HK-2 (cell line): ENCODE measurements at regions not wholly inside any gene's neighbourhood (a gene's known extent, or its start where the extent isn't known, plus 50 kb on each side); places are given as distances from the start of the nearest gene placed in this dataset.
"Not testable (repeated sequence)": the region's sequence is repeated elsewhere in the genome, so short reads cannot be mapped to it uniquely, and the experiment has no call there.

Experiments
- DNase-seq: peaks from one replicate; pipeline ENCODE4 v3.0.0-alpha.2; 2018; ENCODE audit not compliant: unreplicated experiment

DNA sequence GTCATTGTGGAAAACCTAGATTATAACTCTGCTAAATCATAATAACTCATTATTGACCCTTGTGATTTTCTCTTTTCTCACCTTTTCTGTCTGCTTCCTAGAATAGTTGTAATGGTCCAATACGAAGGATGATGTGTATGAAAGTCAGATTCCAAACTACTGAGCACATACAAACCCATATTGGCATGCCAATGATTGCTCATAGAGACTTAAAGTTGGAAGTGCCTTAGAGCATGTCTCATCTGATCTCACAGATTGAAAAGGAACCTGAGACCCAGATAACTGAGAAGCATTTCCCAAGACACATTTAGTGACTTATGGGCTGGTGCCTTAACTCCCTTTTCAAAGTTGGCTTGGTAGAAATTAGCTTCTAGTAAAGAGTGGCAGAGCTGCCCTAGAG, 594.3 kb downstream of the REEP3 start:
- DNase-seq, result no peak

GRCh38 chr10:64115908-64116643, 594.9 kb downstream of the REEP3 start:
- no peak for DNase-seq

GRCh38 chr10:64116707-64117106, 595.5 kb downstream of the REEP3 start:
- no peak for DNase-seq

GRCh38 chr10:64118736-64119135, 597.5 kb downstream of the REEP3 start:
- no peak for DNase-seq

GRCh38 chr10:64120301-64120980, 599.2 kb downstream of the REEP3 start:
- DNase-seq, result not testable (repeated sequence)

- DNase-seq, result no peak
These were observed 609.0 kb downstream of the REEP3 start for GRCh38 chr10:64130152-64130551.

- no peak for DNase-seq
These were observed 613.5 kb downstream of the REEP3 start for GRCh38 chr10:64134676-64135075.

DNA sequence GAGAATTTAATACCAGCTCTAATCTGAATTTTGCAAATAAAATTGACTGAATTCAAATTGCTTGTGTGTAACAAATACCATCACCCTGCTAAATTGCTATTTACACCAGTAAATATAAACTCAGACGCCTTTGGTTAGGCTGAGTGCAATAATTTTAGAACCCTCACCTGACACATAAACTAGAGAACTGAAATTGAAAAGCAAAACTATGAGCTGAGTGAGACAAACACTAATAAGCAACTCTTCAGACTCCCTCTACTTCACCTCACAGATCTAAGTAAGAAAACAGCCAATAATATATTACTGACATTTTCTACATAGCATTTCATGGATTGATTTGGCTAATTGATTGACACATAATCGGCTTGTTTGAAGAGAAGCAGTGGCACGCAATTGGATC, 621.2 kb downstream of the REEP3 start:
- DNase-seq, result no peak

DNA sequence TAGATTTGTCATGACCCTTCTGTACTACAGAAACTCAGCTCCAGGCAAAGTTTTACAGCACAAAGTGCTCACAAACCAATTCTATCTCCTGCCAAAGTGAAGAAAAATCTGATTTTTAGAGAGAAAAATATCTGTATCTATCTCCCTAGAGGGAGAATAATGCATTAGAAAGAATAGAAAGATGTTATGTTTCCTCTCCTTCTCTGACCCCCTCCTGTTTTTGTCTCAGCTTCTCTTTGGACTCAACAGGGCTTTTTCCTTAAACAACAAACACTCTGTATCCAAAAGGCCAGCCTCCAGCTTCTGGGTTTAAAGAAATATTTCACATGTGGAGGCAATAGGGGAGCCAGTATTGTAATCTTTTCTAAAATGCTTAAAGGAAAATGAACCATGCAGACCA, 627.4 kb downstream of the REEP3 start:
- no peak for DNase-seq

DNA sequence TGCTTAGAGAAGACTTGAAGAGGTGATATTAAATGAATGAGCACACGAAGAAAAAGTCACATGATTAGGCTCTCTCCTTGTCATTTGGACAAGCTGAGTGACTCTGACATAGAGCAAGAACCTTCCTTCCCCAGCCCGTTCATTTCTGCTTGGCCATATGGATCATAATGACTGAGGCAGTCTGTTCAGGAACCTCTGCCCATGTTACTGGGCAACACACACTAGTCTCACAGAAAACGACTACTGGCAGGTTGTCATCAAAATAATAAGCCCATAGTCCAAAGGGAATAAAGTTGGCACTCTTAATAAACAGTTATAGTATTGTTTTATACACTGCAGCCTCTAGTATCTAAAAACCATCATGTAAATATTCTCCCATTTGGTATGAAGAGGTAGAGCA, 635.0 kb downstream of the REEP3 start:
- no peak for DNase-seq

- DNase-seq, result no peak
These were observed 637.4 kb downstream of the REEP3 start for GRCh38 chr10:64158551-64158950.

- no peak for DNase-seq
These were observed 639.0 kb downstream of the REEP3 start for GRCh38 chr10:64159910-64160872.

DNA sequence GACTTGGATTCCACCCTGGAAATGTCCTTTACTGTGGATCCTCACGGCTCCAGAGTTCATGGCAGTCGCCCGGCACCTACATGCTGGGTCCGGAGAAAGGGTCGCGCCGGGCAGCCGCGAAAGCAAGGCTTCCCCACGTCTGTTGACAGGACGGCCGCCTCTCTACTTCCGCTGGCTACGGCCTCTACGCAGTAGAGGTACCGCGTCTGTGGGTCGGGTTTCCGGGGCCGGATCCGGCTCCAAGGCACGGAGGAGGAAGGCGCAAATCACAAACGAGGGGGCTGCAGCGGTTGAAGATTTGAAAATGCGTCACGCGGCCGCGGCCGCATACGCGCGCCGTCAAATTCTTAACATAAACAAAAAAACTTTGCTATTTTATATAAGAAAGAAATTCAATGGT, 649.6 kb downstream of the REEP3 start:
- DNase-seq, result no peak

GRCh38 chr10:64173826-64174225, 652.6 kb downstream of the REEP3 start:
- no peak for DNase-seq

GRCh38 chr10:64174666-64175255, 653.6 kb downstream of the REEP3 start:
- no peak for DNase-seq

DNA sequence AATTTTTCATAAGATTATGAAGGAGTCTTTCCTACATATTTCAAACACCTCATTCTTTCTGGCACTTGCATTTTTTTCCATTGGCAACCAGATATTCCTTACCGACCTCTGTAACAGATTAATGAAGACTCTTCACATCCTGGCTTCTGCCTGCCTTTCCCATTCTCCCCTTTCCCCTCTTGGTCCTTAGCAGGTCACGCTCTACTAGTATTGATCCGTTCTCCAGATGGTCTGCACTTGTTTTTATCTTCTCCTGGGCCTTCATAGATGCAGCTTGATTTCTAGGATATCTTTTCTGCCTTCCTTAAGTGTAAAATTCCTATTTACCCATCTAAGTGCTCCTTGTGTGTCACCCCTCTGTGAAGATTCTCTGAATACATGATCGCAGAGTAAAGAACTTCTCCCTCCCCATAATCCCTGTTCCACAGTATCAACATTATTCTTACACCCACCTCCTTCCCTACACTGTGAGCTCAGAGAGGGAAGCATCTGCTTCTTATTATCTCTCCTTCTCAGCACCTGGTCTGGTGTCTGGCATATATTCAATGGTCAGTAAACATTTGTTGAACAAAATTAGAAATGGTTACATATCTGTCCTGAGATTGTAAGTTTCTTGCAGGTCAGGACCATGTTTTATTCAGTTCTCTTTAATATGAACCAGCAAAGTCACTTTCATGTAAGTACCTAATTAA, 654.2 kb downstream of the REEP3 start:
- no peak for DNase-seq

GRCh38 chr10:64182671-64183070, 661.5 kb downstream of the REEP3 start:
- no peak for DNase-seq

- no peak for DNase-seq
These were observed 670.1 kb downstream of the REEP3 start for GRCh38 chr10:64191286-64191685.

- no peak for DNase-seq
These were observed 675.6 kb downstream of the REEP3 start for GRCh38 chr10:64196638-64197315.

- DNase-seq, result no peak
These were observed 680.7 kb downstream of the REEP3 start for GRCh38 chr10:64201936-64202335.

- DNase-seq, result not testable (repeated sequence)
These were observed 683.3 kb downstream of the REEP3 start for GRCh38 chr10:64204504-64204903.
